HG03520 (cell line): ENCODE measurements at regions not wholly inside any gene's neighbourhood (a gene's known extent, or its start where the extent isn't known, plus 50 kb on each side); places are given as distances from the start of the nearest gene placed in this dataset.

ENCODE experiments used
- ATAC-seq: cut with Tn5 transposase; IDR thresholded peaks from one replicate; pipeline ENCODE4 v1.9.1; 2021; ENCODE audit warnings: mild to moderate bottlenecking, moderate library complexity; ENCODE audit not compliant: unreplicated experiment

DNA sequence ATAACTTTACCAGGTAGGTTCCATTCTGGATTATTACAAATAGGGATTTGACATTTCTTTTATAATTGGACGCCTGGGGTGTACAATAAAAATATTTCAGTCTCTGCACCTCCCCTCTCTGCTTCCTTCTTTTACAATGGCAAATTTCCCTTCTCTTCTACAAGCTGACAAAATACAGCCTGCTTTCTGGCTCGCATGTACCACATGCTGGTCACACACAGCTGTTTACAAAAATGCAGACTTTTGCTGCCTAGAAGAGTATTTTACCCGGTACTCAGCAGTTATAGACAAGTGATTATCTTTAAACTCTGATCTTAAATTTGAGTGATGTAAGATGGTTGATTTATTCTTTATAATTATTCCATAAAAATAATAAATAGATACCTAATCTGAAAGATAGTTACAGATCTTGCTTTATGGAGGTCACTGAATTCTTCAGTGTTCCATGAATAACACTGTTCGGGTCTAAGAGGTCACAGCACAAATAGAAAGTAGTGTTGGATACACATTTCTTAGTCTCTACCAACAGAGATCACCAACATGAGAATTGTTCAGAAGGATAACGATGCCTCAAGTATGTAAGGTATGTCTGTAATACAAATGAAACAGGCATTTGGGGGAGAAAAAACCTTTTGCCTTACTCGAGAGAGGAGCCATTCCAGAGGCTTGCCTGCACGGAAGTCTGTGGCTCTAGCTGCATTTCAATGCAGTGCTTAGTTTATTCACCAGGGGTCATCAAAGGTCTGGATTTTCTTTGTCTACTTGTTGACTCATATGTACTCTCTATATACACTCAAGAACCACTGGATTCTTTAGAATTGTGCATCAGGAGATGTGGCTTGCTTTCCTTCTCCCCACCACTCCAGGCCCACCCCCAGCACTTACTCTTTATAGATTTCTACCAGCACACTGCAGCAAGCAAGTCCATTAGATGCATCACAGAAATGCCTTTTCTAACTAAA is 206.6 kb upstream of the RFX3 start:
- ATAC-seq: peak; percentile 88

DNA sequence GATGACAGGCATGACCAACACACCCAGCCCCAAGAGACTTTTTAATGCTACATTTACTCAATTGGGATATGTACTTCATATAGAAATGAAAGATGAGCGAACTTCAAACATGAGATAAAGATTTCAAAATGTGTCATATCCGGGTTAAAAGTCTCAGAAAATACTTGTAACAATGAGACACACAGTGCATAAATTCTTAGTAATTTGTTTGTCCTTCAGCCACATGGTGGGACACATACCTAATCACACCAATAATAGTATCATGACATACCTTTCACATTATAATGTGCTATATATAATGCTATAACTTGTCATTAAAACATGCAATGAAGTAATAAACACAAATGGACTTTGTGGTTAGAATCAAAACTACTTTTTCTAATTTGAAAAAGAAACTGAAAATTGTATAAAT is 204.7 kb upstream of the RFX3 start:
- ATAC-seq: peak; percentile 34

DNA sequence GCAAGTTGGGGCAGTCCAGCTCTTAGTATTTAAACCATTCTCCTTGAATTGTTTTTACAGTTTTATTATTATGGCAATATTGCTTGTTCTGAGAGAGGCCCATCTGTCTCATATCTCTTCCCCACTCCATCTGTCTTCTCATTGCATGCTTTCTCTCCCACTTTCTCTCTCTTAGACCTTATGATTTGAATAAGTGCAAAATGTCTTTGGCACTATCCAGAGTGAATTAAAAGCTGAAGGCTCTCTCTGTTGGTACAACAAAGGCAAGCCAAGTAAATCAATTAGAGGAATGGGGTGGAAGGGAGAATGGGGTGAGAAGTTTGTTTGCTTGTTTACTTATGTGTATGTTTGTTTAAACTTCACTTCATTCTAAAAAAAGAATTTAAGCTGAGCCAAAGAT is 195.3 kb upstream of the RFX3 start:
- no peak for ATAC-seq

DNA sequence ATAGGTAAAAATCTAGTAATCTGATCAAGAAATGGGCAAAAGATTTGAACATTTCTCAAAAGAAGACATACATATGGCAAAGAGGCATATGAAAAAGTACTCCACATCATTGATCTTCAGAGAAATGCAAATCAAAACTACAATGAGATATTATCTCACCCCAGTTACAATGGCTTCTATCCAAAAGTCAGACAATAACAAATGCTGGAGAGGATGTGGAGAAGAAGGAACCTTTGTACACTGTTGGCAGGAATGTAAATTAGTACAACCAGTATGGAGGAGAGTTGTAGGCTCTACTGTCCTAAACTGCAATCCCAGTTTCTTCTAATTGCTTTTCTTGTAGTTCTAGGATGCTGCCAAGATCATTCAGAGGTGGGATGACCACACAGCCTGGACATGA is 193.5 kb upstream of the RFX3 start:
- no peak for ATAC-seq

DNA sequence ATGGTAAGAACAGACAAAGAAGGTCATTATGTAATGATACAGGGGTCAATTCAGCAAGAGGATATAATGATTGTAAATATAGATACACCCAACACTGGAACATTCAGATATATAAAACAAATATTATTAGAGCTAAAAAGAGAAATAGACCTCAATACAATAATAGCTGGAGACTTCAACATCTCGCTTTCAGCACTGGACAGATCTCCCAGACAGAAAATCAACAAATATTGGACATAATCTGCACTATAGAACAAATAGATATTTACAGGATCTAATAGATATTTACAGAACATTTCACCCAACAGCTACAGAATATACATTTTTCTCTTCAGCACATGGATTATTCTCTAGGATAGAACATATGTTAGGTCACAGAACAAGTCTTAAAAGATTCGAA is 190.6 kb upstream of the RFX3 start:
- ATAC-seq: no peak

DNA sequence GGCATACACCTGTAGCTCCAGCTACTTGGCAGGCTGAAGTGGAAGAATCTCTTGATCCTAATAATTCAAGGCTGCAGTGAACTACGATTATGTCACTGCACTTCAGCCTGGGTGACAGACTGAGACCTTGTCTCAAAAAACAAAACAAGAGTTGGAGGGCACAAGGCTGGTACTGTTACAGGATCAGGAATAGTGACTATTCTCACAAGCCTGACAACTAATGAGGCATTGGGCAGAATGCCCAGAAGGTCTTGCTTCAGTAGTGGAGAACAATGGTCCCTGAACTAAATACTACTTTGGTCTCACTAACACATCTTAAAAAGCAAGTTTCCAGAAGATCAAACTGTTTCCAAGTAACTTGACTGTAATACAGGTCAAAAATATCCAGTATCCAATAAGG is 182.9 kb upstream of the RFX3 start:
- no peak for ATAC-seq

DNA sequence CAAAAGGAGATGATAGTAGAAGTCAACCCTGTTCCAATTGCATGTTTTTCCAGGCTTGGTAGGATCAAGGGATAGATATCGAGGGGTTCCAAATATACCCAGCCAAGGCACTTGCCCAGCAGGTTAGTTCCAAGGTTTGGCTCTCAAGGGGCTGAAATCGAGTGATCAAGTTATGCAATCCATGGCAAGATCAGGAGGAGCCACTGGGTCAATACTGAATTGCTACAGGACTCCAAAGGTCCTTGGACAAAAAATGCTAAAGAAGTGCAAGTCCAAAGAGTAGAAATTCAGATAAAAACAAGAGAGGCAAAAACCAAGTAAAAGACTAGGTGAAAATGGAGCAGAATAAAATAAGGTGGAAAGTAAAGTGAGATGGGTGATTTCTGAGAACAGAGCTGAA is 179.1 kb upstream of the RFX3 start:
- ATAC-seq: no peak

DNA sequence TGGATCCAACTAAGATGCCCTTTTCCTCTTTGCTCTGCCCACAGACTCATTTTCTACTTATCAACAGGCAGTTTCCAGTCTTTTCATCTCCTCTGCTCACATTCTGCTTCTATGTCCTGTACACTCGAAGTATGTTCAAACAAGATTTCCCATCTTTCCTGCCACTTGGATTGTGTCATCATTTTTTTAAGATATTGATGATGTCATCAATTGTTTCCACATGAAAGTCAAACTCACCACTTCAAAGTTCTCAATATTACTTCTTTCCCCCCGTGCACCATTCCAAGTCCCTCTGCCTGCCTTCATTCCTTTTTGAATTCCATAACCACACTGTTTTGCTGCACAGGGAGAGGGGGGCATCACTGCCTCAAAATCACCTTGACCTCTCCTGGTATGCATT is 175.0 kb upstream of the RFX3 start:
- no peak for ATAC-seq

DNA sequence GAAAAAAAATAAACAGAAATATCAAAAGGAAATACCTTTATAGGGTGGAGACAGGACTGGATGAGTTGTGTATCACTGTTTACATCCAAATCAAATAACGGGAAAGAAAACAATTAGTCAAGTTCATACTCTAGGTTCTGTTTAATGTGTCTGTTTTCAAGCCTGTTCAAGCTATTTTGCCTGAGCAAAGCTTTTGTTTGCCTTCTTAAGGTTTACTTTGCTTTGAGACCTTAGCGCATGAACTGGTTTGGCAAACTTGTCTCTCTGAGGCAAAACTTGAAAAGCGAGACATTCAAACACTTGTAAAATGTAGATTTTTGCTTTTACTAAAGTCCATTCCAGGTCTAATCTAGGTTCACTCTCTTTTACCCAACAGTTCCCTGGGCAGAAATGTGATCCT is 174.1 kb upstream of the RFX3 start:
- ATAC-seq: no peak

DNA sequence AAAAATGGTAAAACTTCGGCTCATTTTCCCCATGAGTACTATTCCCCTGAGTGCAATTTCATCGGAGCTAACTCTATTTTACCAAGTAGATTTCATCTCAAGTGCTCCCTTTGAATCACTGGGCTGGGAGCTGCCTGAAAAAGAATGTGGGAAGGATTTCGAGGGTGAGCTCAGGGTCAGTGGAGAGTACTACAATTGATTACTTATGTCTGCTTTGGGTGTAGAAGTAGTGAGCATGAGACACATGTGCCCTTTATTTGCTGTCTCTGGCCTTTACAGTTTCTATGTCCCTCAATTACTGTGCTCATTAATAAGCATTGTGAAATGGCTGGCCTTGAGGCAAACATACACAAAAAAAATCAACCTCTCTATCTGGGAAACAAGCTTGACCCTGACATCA is 172.7 kb upstream of the RFX3 start:
- ATAC-seq: no peak

DNA sequence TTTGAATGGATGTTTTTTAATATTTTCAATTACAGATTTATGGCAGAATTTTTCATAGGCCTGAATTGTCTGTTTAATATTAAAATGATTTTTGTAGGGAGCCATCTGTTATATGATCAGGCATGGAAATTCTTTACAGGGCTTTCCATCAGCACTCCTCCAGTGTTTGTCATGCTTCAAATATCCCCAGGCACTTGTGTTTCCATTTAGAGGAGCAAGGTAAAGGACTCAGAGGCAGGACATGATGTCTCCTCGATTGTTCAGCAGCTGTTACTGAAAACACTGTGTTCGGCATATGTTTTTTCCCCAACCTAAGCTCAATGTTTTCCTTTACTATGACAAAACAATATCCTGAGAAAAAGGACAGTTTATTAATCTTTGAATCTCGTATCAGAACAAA is 172.3 kb upstream of the RFX3 start:
- no peak for ATAC-seq

DNA sequence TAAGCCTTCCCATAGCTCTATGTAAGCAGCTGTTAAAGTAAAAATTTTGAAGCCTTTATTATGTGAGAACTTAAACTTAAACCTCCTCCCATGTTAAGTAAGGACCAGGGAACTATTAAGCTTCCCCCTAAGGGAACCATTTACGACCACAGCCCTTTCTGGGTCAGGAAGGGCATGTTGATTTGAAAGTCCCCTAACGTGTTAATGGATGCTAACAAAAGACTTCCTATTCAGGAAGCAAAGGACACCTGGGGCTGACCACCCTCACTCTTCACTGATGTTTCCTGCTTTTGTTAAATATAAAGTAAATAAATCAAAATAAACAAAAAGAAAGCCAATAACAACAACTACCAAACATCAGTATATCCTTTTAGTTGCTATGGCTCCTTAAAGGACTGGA is 170.6 kb upstream of the RFX3 start:
- no peak for ATAC-seq

DNA sequence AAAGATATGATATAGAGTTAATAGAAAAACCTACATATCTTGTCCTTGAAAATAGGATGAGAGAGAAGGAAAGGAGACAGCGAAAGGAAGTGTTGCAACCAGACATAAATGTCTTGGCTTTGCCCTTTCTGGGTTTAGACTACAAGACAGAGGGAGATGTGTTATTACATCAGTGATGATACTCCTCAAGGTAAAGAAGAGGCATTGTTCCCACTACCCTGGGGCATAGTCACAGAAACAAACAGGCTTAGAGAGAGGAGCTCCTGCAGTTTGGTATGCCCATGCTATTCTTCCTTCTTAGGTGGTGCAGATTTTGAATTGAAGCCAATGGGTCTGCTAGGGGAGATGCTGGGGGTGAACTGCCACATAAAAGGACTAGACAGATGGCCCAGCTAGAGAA is 166.8 kb upstream of the RFX3 start:
- ATAC-seq: no peak

DNA sequence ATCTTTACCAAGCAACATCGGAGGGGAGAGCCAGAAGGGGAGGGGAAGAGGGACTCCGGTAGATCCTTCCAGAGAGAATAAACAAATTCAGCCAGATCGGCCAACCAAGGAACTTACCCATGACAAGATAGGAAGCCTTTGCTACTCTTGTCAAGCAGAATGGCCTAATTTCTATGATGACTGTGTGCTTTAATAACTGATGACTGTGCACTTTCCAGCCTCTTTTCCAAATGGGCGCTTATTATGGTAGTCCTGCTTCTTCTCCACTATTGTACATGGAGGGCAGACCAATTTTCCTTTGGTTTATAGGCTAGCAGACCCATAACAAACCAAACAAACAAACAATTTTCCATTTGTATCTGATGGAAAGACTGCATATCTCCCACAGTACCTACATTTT is 163.8 kb upstream of the RFX3 start:
- ATAC-seq: no peak

DNA sequence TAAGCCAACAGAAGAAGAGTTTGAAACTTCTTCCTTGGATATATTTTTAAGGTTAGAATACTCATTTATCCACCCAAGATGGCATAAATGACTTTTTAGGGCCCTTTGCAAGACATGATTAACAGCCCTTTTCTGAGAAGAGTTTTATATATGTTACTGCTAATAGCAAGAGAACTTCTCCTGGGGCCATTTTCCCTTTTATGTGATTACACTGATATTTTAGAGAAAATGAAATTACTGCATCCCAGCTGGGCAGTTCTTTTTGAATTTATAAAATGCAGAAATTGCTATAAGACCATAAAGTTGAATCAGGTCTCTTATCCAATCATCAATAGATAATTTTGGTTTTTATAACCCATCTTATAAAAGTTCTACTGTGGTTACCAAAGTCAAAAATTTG is 161.3 kb upstream of the RFX3 start:
- no peak for ATAC-seq

DNA sequence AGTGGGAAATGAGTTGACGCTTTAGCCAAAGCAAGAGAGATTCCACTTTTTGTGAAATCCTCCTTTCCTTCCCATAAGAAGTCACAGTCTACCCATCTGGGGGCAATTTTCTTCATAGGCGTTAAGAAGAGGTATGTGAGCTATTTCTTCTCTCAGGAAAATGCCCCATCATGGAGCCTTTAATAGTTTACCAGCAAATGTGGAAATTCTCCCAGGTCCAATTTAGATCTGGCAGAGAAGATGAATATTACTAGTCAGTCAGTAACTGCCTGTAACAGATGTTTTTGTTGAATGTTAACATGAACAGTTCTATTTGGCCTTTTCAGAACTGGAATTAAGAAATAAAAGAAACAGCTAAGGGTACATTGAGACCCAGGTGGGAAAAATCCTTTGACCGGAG is 156.4 kb upstream of the RFX3 start:
- ATAC-seq: no peak

DNA sequence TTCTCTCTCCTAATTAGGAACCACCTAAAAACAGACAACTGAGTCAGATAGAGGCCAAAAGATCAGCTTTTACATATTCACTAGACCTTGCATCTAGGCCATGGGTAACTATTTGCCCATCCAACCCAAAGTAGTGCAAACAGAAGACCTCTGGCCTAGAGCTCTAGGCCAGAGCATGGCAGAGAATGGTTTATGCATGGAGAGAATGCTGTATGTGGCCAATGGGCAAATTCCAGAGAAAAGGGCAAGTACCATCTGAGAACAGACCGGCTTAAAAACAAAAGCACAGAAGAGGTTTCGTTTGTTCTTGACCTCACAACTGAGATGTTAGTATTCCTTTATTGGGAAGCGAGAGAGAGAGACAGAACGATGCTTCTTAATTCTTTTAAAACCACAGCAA is 151.7 kb upstream of the RFX3 start:
- no peak for ATAC-seq

DNA sequence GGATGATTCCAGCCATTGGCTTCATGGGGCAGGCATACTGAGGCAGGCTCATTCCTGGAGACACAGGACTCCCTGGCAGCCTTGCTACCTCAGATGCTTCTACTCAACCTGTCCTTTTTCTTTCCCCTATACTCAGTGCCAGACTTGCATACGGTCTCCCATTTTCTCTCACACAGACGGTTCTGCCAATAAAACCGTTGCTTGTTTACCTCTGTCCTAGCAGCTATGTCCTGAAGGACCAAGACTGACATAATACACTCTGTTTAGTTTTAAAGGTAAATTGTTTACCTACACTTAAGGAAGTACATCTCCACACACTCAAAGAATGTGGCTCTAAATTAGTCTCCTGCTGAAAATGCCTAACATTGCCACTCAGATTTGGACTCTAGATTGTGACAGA is 151.0 kb upstream of the RFX3 start:
- ATAC-seq: no peak

DNA sequence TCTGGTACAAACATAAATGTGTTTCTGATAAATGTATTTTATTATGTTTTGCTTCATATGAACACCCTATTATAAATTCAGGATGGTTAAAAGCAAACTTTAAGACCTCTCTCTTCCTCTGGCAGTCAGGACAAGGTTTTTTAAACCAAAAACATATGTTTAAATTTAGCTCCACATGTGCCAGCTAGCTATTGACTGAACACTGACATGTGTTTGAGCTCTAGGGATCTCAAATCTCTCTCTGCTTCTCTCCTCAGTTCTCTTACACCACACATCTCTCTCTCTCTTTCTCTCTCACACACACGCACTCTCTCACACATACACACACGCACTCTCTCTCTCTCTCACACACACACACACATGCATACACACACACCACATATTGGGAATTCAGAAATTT is 150.1 kb upstream of the RFX3 start:
- ATAC-seq: no peak

DNA sequence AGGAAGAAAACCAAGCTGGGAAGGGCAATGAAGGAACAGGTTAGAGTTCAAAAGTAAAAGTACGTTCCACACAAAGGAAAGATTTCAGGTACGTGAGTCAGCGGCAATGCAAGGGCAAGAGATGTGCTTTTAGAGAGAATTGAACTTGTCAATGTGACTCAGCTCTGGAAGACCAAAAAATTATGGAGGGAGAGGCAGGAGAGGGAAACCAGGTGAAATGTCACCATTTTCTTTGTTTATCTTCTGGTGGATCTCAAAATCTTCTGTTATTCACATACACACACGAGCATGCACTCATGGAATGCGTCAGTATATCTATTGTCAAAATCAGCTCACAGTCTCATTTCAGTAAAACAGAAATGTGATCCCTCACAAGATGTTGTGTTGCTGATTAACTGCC is 148.8 kb upstream of the RFX3 start:
- no peak for ATAC-seq

DNA sequence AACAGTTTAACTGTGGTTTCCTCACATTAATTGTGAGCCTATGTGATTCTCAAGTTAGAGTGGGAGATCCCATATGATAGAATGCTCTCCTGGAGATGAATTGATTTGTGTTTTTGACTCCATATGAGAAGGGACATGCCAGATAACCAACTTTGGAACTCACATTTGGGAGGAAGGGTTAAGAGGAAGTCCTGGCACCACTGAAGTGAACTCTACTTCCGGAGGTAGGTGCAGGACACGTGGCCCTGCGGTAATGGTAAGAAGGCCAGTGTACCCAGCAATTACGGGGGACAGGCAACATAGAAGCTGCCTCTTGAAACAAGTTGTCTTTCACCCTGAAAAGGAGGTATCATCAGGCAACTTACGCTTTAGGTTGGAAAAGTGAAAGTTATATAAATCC is 146.6 kb upstream of the RFX3 start:
- ATAC-seq: no peak

DNA sequence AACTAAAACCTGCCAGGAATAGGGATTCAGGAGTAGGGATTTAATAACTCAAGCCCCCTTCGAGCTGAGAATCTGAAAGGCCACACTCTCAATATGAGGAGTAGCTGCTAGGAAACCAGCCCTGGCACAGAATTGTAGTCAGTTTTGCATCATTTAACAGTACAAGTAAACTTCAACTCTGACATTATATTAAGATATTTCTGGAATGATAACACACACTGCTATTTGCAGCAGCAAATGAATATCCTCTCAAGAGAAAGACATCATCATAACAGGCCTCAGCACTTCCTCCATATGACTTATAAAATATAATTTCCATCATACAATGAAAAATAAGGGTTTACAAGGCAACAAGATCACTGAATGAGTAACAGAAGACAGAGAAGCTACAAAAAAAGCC is 138.2 kb upstream of the RFX3 start:
- ATAC-seq: no peak

DNA sequence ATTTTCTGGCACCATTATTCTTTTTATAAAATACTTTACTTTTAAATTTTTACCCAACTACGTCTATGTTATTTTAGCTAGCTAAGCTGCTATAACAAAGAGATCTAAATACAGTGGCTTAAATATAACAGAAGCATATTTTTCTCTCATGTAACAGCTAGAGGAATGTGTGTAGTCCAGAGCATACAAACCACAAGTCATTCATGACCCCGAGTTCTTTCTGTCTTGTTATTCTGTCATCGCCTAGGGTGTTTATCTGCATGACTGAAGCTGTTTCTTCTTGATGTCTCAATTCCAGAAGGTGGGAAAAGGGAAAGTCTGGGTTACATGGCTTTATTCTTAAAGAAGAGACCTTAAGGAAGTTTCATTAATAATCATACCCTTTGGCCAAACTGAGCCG is 136.9 kb upstream of the RFX3 start:
- ATAC-seq: no peak
